A549 (cell line): ENCODE measurements at regions not wholly inside any gene's neighbourhood (a gene's known extent, or its start where the extent isn't known, plus 50 kb on each side); places are given as distances from the start of the nearest gene placed in this dataset.

Source experiments
- CBX2 ChIP-seq: fragments of 200-600 bp; sonication (generic); IDR thresholded peaks from 2 replicates; pipeline ENCODE4 v1.6.1; 2016; ENCODE audit warnings: low read depth, mild to moderate bottlenecking, borderline replicate concordance
- CTCF ChIP-seq: fragments of >200 bp; sonication (Bioruptor Twin); formaldehyde crosslinking; IDR thresholded peaks from 3 replicates; pipeline ENCODE4 v1.5.1; 2016
- MAZ ChIP-seq: fragments of 150-350 bp; IDR thresholded peaks from 2 replicates; pipeline ENCODE4 v1.6.1; 2014; ENCODE audit warnings: antibody characterized with exemption, low read depth, low read length, borderline replicate concordance
- PHF8 ChIP-seq: fragments of 200-600 bp; sonication (generic); IDR thresholded peaks from 2 replicates; pipeline ENCODE4 v1.6.1; 2016; ENCODE audit warnings: low read depth, mild to moderate bottlenecking, antibody characterized with exemption, moderate library complexity, borderline replicate concordance
- POLR2A ChIP-seq: IDR thresholded peaks from 2 replicates; pipeline ENCODE4 v1.6.1; 2012; ENCODE audit warnings: mild to moderate bottlenecking, low read length
- RARB ChIP-seq: fragments of 250-450 bp; sonication (Bioruptor Pico); IDR thresholded peaks from 2 replicates; pipeline ENCODE4 v1.8.0; 2021; ENCODE audit warnings: mild to moderate bottlenecking, moderate library complexity
- RFX5 ChIP-seq: fragments of 450-650 bp; IDR thresholded peaks from 2 replicates; pipeline ENCODE4 v1.7.1; 2014; ENCODE audit warnings: antibody characterized with exemption, mild to moderate bottlenecking, moderate library complexity

DNA sequence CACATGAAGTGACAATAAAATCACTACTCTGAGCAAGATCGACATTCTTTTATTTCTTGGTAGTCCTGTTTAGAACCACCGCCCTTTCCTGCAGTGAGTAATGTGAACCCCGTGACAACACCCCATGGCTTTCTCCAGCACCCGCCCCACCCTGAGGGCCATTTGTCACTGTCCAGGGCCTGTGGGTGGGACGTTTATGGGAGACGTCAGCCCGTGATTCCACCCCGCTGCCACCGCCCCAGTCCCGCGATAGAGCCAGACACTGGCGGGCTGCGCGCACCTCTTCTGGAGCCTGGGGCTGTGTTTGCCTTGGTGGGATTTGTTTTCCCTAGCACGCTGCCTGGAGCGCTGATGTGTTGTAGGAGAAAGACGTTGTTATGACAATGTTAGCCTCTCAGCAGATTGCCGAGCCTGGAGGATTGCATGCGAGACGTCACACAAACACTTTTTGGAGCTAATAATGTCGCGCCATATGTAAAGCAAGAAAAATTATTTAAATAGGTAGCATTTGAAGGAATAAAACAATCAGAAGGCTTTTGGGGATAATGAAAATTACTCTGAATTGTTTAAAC is 263.7 kb downstream of the TEX29 start:
- TF ChIP-seq PHF8 (no peak), CTCF (no peak), POLR2A (no peak), CBX2 (no peak), RFX5 (no peak), MAZ (no peak), RARB (CRISPR knock-in tag) (no peak)
